ENCODE measurements at regions not wholly inside any gene's neighbourhood (a gene's known extent, or its start where the extent isn't known, plus 50 kb on each side); places are given as distances from the start of the nearest gene placed in this dataset.
"Not testable (repeated sequence)": the region's sequence is repeated elsewhere in the genome, so short reads cannot be mapped to it uniquely, and the experiment has no call there.

DNA sequence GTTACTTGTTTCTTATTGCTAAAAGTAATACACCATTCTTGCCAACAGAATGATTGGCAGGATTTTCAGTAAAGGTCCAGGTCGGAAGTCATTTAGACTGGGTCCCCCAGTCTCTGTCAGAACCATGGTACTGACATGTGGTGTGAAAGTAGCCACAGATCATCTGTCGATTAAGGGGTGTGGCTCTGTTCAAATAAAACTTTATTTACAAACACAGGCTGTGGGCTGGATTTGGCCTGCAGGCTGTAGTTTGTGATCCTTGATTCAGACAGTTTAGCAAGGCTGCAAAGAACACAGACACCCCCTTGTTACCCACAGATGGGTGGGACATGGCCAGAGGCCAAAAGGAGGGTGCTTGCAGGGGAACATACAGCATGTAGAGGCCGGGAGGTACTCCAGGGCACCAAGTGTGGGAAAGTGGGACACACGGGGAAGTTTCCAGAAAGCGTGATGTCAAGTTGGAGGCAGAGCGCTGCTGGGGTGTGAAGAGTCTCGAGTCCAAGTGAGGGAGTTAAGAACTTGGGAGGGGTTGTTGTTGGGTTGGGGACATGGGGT is 104.1 kb upstream of the CCZ1B start:
- not testable (repeated sequence) for H3K79me2 ChIP-seq (ENCODE audit: low read length); H3K4me2 ChIP-seq (ENCODE audit: low read depth, low read length); H3F3A ChIP-seq (ENCODE audit: insufficient read depth, low read length); H4K20me1 ChIP-seq (ENCODE audit: insufficient read depth, low read length); DNase-seq; H3K27ac ChIP-seq (ENCODE audit: low read length); H3K4me1 ChIP-seq (ENCODE audit: low read length); H2AFZ ChIP-seq (ENCODE audit: low read length); H3K27me3 ChIP-seq (replicated peaks; ENCODE audit: insufficient read depth, low read length); H3K9ac ChIP-seq (ENCODE audit: low read length); H3K9me3 ChIP-seq (replicated peaks; ENCODE audit: insufficient read depth, low read length); H3K4me3 ChIP-seq (ENCODE audit: low read length); H3K36me3 ChIP-seq (replicated peaks; ENCODE audit: insufficient read depth, low read length); H3K9me2 ChIP-seq (replicated peaks; ENCODE audit: insufficient read depth, low read length)

DNA sequence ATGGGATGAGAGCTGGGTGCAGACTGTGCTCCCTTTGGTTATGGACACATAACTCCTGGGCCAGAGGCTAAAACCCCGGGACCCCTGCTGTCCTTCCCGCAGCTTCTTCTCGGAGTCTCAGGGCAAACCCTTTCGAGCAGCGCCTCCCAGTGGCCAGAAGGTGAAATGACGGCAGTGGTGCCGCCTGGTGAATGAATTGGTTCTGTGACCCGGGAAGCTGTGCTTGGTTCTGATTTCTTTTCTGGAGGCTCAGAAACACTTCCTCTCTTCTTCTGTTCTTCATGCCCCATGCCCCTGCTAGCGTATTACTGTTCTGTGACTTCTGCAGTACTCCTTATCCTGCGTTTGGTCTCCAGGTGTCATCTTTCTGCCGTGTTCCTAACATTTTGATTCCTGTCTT is 104.7 kb upstream of the CCZ1B start:
- H3K36me3 ChIP-seq (replicated peaks; ENCODE audit: insufficient read depth, low read length); H3K27ac ChIP-seq (ENCODE audit: low read length); H2AFZ ChIP-seq (ENCODE audit: low read length); H3K9me2 ChIP-seq (replicated peaks; ENCODE audit: insufficient read depth, low read length); H4K20me1 ChIP-seq (ENCODE audit: insufficient read depth, low read length); H3F3A ChIP-seq (ENCODE audit: insufficient read depth, low read length); H3K9me3 ChIP-seq (replicated peaks; ENCODE audit: insufficient read depth, low read length); H3K79me2 ChIP-seq (ENCODE audit: low read length); H3K4me1 ChIP-seq (ENCODE audit: low read length); H3K9ac ChIP-seq (ENCODE audit: low read length); H3K27me3 ChIP-seq (replicated peaks; ENCODE audit: insufficient read depth, low read length); H3K4me3 ChIP-seq (ENCODE audit: low read length); DNase-seq; H3K4me2 ChIP-seq (ENCODE audit: low read depth, low read length): not testable (repeated sequence)
- TF ChIP-seq, protein P1, sequence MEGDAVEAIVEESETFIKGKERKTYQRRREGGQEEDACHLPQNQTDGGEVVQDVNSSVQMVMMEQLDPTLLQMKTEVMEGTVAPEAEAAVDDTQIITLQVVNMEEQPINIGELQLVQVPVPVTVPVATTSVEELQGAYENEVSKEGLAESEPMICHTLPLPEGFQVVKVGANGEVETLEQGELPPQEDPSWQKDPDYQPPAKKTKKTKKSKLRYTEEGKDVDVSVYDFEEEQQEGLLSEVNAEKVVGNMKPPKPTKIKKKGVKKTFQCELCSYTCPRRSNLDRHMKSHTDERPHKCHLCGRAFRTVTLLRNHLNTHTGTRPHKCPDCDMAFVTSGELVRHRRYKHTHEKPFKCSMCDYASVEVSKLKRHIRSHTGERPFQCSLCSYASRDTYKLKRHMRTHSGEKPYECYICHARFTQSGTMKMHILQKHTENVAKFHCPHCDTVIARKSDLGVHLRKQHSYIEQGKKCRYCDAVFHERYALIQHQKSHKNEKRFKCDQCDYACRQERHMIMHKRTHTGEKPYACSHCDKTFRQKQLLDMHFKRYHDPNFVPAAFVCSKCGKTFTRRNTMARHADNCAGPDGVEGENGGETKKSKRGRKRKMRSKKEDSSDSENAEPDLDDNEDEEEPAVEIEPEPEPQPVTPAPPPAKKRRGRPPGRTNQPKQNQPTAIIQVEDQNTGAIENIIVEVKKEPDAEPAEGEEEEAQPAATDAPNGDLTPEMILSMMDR (IDR thresholded peaks at IDR 0.05; ENCODE audit: low read length), result peak; percentile 18

DNA sequence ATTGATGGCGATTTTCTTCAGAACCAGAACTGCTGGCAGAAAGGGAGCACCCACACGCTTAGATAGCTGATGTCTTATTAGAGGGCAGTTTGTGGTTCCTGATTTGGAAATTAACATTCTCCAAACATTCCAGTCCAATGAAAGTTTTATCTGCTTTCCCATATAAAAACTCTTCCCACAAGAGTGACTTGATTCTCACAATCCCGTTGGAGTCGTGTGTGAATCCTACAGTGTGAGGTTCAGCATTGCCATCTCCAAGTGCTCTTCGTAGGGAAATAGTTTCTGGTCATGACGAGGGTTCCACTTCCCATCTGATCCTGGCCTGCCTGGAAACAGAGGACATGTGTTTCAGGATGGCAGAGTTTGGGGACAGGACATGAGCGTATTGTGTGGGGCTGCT is 105.4 kb upstream of the CCZ1B start:
- H4K20me1 ChIP-seq (ENCODE audit: insufficient read depth, low read length); H3K9me3 ChIP-seq (replicated peaks; ENCODE audit: insufficient read depth, low read length); H3F3A ChIP-seq (ENCODE audit: insufficient read depth, low read length); H2AFZ ChIP-seq (ENCODE audit: low read length); H3K36me3 ChIP-seq (replicated peaks; ENCODE audit: insufficient read depth, low read length); H3K27ac ChIP-seq (ENCODE audit: low read length); H3K9me2 ChIP-seq (replicated peaks; ENCODE audit: insufficient read depth, low read length); H3K4me1 ChIP-seq (ENCODE audit: low read length); H3K27me3 ChIP-seq (replicated peaks; ENCODE audit: insufficient read depth, low read length); DNase-seq; H3K4me2 ChIP-seq (ENCODE audit: low read depth, low read length); H3K79me2 ChIP-seq (ENCODE audit: low read length); H3K4me3 ChIP-seq (ENCODE audit: low read length); H3K9ac ChIP-seq (ENCODE audit: low read length): not testable (repeated sequence)

DNA sequence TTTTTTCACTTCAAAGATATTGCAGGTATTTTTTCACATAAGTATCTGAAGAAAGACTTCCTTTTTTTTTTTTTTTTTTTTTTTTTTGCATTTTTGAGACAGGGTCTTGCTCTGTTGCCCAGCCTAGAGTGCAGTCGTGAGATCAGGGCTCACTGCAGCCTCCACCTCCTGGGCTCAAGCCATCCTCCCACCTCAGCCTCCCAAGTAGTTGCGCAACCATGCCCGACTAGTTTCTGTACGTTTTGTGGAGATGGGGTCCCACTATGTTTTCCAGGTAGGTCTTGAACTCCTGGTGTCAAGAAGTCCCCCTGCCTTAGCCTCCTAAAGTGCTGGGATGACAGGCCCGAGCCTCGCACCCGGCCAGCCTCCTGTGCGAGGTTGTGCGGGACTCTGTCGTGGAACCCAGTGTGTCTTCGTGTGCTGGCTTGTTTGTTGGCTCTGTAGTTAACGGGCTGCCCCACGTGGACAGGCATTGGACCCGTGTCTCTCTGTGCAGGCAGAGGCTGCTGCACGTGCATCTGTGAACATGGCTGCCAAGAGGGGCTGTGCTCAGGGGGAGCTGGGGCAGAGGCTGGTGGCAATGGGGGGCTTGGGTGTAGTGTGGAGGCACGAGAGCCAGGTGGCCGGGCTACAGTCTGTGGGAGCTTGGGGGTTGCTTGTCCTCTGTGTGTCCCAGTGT is 108.0 kb upstream of the CCZ1B start:
- H3K4me2 ChIP-seq (ENCODE audit: low read depth, low read length); H3K79me2 ChIP-seq (ENCODE audit: low read length); H4K20me1 ChIP-seq (ENCODE audit: insufficient read depth, low read length); H3K27ac ChIP-seq (ENCODE audit: low read length); H3F3A ChIP-seq (ENCODE audit: insufficient read depth, low read length); H3K9me2 ChIP-seq (replicated peaks; ENCODE audit: insufficient read depth, low read length); H3K4me1 ChIP-seq (ENCODE audit: low read length); H2AFZ ChIP-seq (ENCODE audit: low read length); DNase-seq; H3K36me3 ChIP-seq (replicated peaks; ENCODE audit: insufficient read depth, low read length); H3K9me3 ChIP-seq (replicated peaks; ENCODE audit: insufficient read depth, low read length); H3K27me3 ChIP-seq (replicated peaks; ENCODE audit: insufficient read depth, low read length); H3K4me3 ChIP-seq (ENCODE audit: low read length); H3K9ac ChIP-seq (ENCODE audit: low read length): not testable (repeated sequence)

DNA sequence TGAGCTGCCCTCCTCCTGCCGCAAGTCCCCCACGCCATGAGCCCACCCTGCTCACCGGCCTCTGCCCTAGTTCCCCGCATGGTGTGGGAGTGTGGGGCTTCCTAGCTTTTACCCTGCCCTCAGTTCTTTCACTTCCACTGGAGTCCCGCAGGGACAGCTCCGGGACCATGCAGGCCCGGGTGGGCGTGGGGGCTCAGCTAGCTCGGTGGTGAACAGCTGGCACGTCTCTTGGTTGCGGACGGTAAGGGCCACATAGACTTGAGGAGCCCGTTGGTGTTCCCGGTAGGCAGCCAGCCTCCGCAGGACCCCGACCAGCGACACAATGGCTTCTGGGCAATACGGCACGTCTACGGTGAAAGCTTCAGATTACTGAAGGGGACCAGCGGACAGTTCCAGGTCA is 108.9 kb upstream of the CCZ1B start:
- H3F3A ChIP-seq (ENCODE audit: insufficient read depth, low read length), result no peaks in the 10 kb centered on the region
- DNase-seq, result no peak
- TF ChIP-seq EZH2 (optimal IDR thresholded peaks at IDR 0.05; ENCODE audit: low read depth, low read length) (no peak), EZH2phosphoT487 (IDR thresholded peaks at IDR 0.05; ENCODE audit: low read length) (no peak)
- TF ChIP-seq, protein P1 (IDR thresholded peaks at IDR 0.05; ENCODE audit: low read length), result no peak

DNA sequence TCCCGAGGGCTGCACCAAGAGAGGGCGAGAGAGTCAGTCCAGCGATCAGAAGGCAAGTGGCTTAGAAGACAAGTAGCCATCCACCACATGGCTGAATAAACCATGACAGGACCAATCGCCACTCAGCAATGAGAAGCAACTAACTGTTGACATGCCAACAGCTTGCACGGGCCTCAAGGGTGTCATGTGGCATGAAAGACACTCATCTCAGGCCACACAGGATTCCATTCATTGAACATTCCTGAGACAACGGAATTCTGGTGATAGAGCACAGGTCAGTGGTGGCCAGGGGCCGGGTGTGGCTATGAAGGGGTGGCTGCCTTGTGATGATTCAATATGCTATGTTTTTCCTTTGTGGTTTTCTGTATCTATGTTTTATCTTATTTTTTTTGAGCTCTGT is 110.6 kb upstream of the CCZ1B start:
- not testable (repeated sequence) for H3K27ac ChIP-seq (ENCODE audit: low read length); H4K20me1 ChIP-seq (ENCODE audit: insufficient read depth, low read length); H3K9me2 ChIP-seq (replicated peaks; ENCODE audit: insufficient read depth, low read length); H3K36me3 ChIP-seq (replicated peaks; ENCODE audit: insufficient read depth, low read length); H3K4me2 ChIP-seq (ENCODE audit: low read depth, low read length); H3K79me2 ChIP-seq (ENCODE audit: low read length); H3K9me3 ChIP-seq (replicated peaks; ENCODE audit: insufficient read depth, low read length); H3K4me1 ChIP-seq (ENCODE audit: low read length); DNase-seq; H3K9ac ChIP-seq (ENCODE audit: low read length); H3K27me3 ChIP-seq (replicated peaks; ENCODE audit: insufficient read depth, low read length); H3K4me3 ChIP-seq (ENCODE audit: low read length); H3F3A ChIP-seq (ENCODE audit: insufficient read depth, low read length); H2AFZ ChIP-seq (ENCODE audit: low read length)

More for the DNA sequence above, 108.9 kb upstream of the CCZ1B start:
- H3K9ac ChIP-seq (ENCODE audit: low read length), result no peak overlapping the region
- no peak overlapping the region for H3K4me2 ChIP-seq (ENCODE audit: low read depth, low read length)
- H4K20me1 ChIP-seq (ENCODE audit: insufficient read depth, low read length), result no peaks in the 10 kb centered on the region
- no peaks in the 10 kb centered on the region for H3K9me3 ChIP-seq (replicated peaks; ENCODE audit: insufficient read depth, low read length)
- H3K79me2 ChIP-seq (ENCODE audit: low read length), result no peaks in the 10 kb centered on the region
- no peaks in the 10 kb centered on the region for H3K27me3 ChIP-seq (replicated peaks; ENCODE audit: insufficient read depth, low read length)
- H3K27ac ChIP-seq (ENCODE audit: low read length), result no peak overlapping the region
- no peak overlapping the region for H2AFZ ChIP-seq (ENCODE audit: low read length)
- H3K4me3 ChIP-seq (ENCODE audit: low read length), result no peak overlapping the region
- H3K4me1 ChIP-seq (ENCODE audit: low read length), result no peaks in the 10 kb centered on the region
- no peaks in the 10 kb centered on the region for H3K36me3 ChIP-seq (replicated peaks; ENCODE audit: insufficient read depth, low read length)
- no peaks in the 10 kb centered on the region for H3K9me2 ChIP-seq (replicated peaks; ENCODE audit: insufficient read depth, low read length)
